Smooth muscle cell (in vitro differentiated cells): ENCODE measurements at regions not wholly inside any gene's neighbourhood (a gene's known extent, or its start where the extent isn't known, plus 50 kb on each side); places are given as distances from the start of the nearest gene placed in this dataset.

Experiments used
- DNase-seq: peaks from one replicate; lab custom pipeline; 2025; ENCODE audit not compliant: unreplicated experiment; lab: John Stamatoyannopoulos, UW
- H2AFZ ChIP-seq: fragments of 200-600 bp; sonication (generic); 2 replicates; pipeline ENCODE4 v1.6.0; 2016; ENCODE audit warnings: antibody characterized with exemption, low read depth, mild to moderate bottlenecking
- H3F3A ChIP-seq: fragments of 200-600 bp; sonication (generic); 2 replicates; pipeline ENCODE4 v1.6.0; 2017; ENCODE audit warnings: antibody characterized with exemption, low read depth
- H3K27ac ChIP-seq: fragments of 200-600 bp; sonication (generic); 2 replicates; pipeline ENCODE4 v1.5.1; 2016; ENCODE audit warnings: low read depth, mild to moderate bottlenecking
- H3K27me3 ChIP-seq: fragments of 200-600 bp; sonication (generic); 2 replicates; pipeline ENCODE4 v1.6.1; 2016; ENCODE audit warnings: low read depth, mild to moderate bottlenecking
- H3K36me3 ChIP-seq: fragments of 200-600 bp; sonication (generic); 2 replicates; pipeline ENCODE4 v1.5.1; 2016; ENCODE audit warnings: low read depth
- H3K4me1 ChIP-seq: fragments of 200-600 bp; sonication (generic); 2 replicates; pipeline ENCODE4 v1.5.1; 2016; ENCODE audit warnings: low read depth
- H3K4me2 ChIP-seq: fragments of 200-600 bp; sonication (generic); 2 replicates; pipeline ENCODE4 v1.6.0; 2016; ENCODE audit warnings: mild to moderate bottlenecking
- H3K4me3 ChIP-seq: fragments of 200-600 bp; sonication (generic); 2 replicates; pipeline ENCODE4 v1.5.1; 2016; ENCODE audit warnings: mild to moderate bottlenecking
- H3K79me2 ChIP-seq: fragments of 200-600 bp; sonication (generic); 2 replicates; pipeline ENCODE4 v1.6.0; 2016; ENCODE audit warnings: low read depth, mild to moderate bottlenecking
- H3K9ac ChIP-seq: fragments of 200-600 bp; sonication (generic); 2 replicates; pipeline ENCODE4 v1.6.0; 2016; ENCODE audit warnings: low read depth
- H3K9me3 ChIP-seq: fragments of 200-600 bp; sonication (generic); replicated peaks from 2 replicates; pipeline ENCODE4 v1.5.1; 2016; ENCODE audit warnings: low read depth
- H4K20me1 ChIP-seq: fragments of 200-600 bp; sonication (generic); 2 replicates; pipeline ENCODE4 v1.6.0; 2016; ENCODE audit warnings: low read depth
- WGBS: methylation state at CpG from one replicate; pipeline ENCODE4 v1.1.7; 2016; ENCODE audit warnings: low lambda C conversion rate; 5-methylcytosine and 5-hydroxymethylcytosine counted together
- TF ChIP-seq, protein P1 (sequence below): fragments of 200-600 bp; sonication (generic); IDR thresholded peaks from 2 replicates; pipeline ENCODE4 v1.5.1; 2017; ENCODE audit warnings: borderline replicate concordance, mild to moderate bottlenecking, antibody characterized with exemption; ENCODE audit not compliant: insufficient read depth, poor library complexity, severe bottlenecking

DNA sequence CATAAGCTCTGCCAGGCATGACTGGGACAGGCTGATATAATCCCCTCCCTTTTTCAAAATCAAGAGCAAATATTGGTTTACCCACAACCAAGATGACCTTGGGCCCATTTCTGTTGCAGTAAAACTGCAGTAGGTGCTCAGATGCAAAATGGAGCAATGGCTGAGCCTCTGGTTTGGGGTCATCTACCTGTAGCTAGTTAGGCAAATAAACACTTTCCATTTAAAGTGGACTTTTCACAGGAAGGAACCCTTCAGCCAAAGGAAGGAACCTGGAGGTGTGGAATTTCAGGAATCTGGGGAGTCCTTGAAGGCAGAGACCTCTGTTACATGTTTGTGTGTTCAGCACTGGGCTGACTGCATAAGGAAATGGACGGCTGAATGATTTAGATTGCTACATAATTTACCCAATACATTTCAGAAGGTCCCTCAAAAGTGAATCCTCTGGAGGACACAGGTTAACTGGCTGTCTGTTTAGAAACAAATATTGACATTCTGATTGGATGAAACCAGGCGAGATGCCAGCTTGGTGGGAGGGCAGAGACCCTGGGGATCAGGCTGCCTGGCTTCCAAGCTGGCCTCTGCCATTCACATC is 170.1 kb upstream of the ZNF618 start:
- Histone ChIP-seq H3K79me2 (no peaks in the 10 kb centered on the region), H3F3A (no peaks in the 10 kb centered on the region), H3K4me2 (no peak overlapping the region), H3K9ac (no peak overlapping the region), H3K4me1 (no peaks in the 10 kb centered on the region), H4K20me1 (no peaks in the 10 kb centered on the region), H3K27ac (no peak overlapping the region), H3K27me3 (peaks cover 15% of the 10 kb centered on the region), H2AFZ (no peak overlapping the region), H3K9me3 (no peaks in the 10 kb centered on the region), H3K4me3 (no peak overlapping the region), H3K36me3 (no peaks in the 10 kb centered on the region)
- DNase-seq: no peak
- 70% methylated on average over 2 of the region's 2 CpGs for WGBS
- TF ChIP-seq, protein P1, sequence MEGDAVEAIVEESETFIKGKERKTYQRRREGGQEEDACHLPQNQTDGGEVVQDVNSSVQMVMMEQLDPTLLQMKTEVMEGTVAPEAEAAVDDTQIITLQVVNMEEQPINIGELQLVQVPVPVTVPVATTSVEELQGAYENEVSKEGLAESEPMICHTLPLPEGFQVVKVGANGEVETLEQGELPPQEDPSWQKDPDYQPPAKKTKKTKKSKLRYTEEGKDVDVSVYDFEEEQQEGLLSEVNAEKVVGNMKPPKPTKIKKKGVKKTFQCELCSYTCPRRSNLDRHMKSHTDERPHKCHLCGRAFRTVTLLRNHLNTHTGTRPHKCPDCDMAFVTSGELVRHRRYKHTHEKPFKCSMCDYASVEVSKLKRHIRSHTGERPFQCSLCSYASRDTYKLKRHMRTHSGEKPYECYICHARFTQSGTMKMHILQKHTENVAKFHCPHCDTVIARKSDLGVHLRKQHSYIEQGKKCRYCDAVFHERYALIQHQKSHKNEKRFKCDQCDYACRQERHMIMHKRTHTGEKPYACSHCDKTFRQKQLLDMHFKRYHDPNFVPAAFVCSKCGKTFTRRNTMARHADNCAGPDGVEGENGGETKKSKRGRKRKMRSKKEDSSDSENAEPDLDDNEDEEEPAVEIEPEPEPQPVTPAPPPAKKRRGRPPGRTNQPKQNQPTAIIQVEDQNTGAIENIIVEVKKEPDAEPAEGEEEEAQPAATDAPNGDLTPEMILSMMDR: no peak

- Histone ChIP-seq H3K36me3 (no peaks in the 10 kb centered on the region), H3K4me1 (no peaks in the 10 kb centered on the region), H3K4me3 (no peak overlapping the region), H2AFZ (no peak overlapping the region), H3K9ac (no peak overlapping the region), H3K9me3 (no peaks in the 10 kb centered on the region), H3K79me2 (no peaks in the 10 kb centered on the region), H3K27me3 (peaks cover 9% of the 10 kb centered on the region), H3K27ac (no peak overlapping the region), H4K20me1 (no peaks in the 10 kb centered on the region), H3F3A (no peaks in the 10 kb centered on the region), H3K4me2 (no peak overlapping the region)
- TF ChIP-seq, protein P1: no peak
- no peak for DNase-seq
- 92% methylated on average over 8 of the region's 8 CpGs for WGBS
These were observed 168.0 kb upstream of the ZNF618 start for GRCh38 chr9:113707953-113708695.

DNA sequence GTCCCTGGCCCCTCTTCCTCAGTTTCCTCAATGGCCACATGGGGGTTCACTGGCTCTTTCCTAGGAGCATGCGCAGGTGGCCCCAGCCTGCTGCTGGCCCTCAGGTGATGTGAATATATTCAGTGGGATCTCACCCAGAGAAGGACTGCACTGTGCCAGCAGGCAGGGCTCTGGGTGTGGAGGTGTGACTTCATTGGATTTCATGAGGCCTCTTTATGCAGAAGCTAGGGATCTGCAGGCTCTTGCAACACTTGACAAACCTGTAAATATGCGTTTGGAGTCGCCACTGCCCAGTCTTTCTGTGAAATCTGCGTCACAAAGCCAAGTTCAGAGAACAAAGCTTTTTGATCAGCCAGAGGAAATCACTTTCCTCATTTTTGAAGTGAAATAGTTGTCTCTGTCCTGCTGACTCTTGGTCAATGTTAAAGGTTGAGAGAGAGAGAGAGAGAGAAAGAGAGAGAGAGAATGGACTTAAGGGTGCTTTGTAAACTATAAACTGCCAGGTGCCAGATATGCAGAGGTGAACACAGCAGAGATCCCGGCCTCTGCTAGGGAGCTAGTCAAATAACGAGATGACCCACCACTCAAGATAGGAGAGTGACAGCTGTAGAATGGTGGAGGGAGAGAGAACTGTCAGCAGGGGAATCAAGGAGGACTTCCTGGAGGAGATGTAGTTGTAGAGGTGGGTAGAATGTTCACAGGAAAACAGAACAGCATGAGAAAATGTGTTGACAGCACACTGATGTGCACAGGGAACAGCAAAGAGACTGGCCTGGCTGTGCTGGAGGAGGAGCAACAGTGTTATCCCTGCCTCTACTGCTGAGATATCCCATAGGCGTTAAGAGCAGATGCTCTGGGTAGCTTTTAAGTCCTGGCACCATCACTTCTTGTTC is 167.0 kb upstream of the ZNF618 start:
- H2AFZ ChIP-seq: no peak overlapping the region
- no peak overlapping the region for H3K9ac ChIP-seq
- H3K36me3 ChIP-seq: no peaks in the 10 kb centered on the region
- WGBS: 61% methylated on average over 7 of the region's 7 CpGs
- H3K4me2 ChIP-seq: no peak overlapping the region
- H3K27me3 ChIP-seq: peaks cover 6% of the 10 kb centered on the region
- no peaks in the 10 kb centered on the region for H3K9me3 ChIP-seq
- H3K27ac ChIP-seq: no peak overlapping the region
- H3K79me2 ChIP-seq: no peaks in the 10 kb centered on the region
- DNase-seq: no peak
- H3K4me1 ChIP-seq: no peaks in the 10 kb centered on the region
- no peaks in the 10 kb centered on the region for H4K20me1 ChIP-seq
- H3F3A ChIP-seq: no peaks in the 10 kb centered on the region
- TF ChIP-seq, protein P1: no peak
- H3K4me3 ChIP-seq: no peak overlapping the region
